Hepatocyte (in vitro differentiated cells): ENCODE measurements at regions not wholly inside any gene's neighbourhood (a gene's known extent, or its start where the extent isn't known, plus 50 kb on each side); places are given as distances from the start of the nearest gene placed in this dataset.

Source experiments
- EZH2 ChIP-seq: fragments of 200-600 bp; sonication (generic); IDR thresholded peaks from 2 replicates; pipeline ENCODE4 v1.6.1; 2016; ENCODE audit warnings: antibody characterized with exemption, mild to moderate bottlenecking, borderline replicate concordance
- EZH2phosphoT487 ChIP-seq: fragments of 200-600 bp; sonication (generic); IDR thresholded peaks from one replicate; pipeline ENCODE4 v1.6.1; 2018; ENCODE audit warnings: antibody characterized with exemption, mild to moderate bottlenecking, low read depth, moderate library complexity; ENCODE audit not compliant: unreplicated experiment, severe bottlenecking
- TF ChIP-seq, protein P1 (sequence below): fragments of 200-600 bp; sonication (generic); IDR thresholded peaks from 2 replicates; pipeline ENCODE4 v1.5.1; 2016; ENCODE audit warnings: antibody characterized with exemption, mild to moderate bottlenecking; ENCODE audit not compliant: poor library complexity

DNA sequence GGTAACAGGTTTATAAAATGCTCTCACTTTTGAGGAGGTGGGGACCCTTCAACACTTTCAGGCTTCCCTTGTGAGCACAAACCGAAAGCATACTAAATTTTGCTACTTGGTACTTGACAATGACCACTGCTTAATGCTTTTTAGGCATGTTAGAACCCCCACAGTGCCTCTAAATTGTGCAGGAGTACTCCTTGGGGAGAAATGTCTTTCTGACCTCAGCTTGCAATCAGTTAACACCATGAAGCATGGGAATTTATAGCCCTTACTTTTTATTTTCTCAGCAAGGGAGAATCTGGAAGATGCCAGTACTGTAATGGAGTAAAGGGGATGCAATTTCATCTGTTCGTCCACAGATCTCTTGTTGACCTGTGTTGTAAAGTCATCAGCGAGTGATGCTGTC lies 308.9 kb upstream of the TBC1D5 start:
- TF ChIP-seq, protein P1, sequence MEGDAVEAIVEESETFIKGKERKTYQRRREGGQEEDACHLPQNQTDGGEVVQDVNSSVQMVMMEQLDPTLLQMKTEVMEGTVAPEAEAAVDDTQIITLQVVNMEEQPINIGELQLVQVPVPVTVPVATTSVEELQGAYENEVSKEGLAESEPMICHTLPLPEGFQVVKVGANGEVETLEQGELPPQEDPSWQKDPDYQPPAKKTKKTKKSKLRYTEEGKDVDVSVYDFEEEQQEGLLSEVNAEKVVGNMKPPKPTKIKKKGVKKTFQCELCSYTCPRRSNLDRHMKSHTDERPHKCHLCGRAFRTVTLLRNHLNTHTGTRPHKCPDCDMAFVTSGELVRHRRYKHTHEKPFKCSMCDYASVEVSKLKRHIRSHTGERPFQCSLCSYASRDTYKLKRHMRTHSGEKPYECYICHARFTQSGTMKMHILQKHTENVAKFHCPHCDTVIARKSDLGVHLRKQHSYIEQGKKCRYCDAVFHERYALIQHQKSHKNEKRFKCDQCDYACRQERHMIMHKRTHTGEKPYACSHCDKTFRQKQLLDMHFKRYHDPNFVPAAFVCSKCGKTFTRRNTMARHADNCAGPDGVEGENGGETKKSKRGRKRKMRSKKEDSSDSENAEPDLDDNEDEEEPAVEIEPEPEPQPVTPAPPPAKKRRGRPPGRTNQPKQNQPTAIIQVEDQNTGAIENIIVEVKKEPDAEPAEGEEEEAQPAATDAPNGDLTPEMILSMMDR: no peak
- no peak for TF ChIP-seq EZH2
- no peak for TF ChIP-seq EZH2phosphoT487
